ENCODE measurements at regions not wholly inside any gene's neighbourhood (a gene's known extent, or its start where the extent isn't known, plus 50 kb on each side); places are given as distances from the start of the nearest gene placed in this dataset.
A peak's percentile ranks its signal among the peaks of the same experiment; 100 is the strongest.

- DNase-seq = peak; percentile 60
Measured at GRCh38 chr14:25132732-25133422, 82.9 kb upstream of the STXBP6 start.

GRCh38 chr14:25132094-25132493 is 82.1 kb upstream of the STXBP6 start:
- no peak for DNase-seq

DNA sequence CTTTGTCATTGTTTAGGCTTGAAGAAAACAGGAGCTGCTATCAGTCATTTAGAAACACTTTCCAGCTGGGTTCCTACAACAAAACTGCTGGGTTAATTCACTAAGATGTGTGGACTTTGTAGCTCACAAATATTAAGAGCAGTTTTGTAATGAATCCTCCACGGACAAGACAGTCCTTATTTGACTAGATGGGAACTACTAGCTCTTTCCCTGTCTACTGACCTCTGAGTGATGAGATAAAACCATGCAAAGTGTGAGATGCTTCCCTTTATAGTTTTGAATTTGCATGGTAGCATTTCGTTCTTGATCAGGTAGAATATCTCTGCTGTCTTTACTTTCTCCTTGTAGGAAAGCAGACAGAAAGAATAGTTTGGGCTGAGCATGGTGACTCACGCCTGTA is 72.9 kb upstream of the STXBP6 start:
- no peak for DNase-seq

DNA sequence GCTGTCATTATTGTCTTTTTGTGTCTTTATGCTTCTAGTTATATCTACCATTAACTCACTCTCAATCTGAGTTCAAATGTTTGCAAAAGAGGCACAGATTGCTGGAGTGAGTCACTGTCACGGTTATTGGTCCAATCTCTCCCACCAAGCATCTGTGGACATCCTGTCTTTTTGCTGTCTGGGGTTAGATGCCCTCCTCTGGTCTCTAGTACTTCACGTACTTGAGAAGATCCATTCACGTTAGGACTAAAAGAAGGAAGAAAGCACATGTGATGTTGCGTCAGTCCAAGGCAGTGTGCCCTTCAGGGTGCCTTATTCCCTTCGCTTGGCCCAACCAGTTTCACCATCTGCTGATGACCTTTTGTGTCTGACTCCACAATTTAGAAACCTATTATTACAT is 72.3 kb upstream of the STXBP6 start:
- DNase-seq = no peak

GRCh38 chr14:25121337-25122129 is 71.6 kb upstream of the STXBP6 start:
- DNase-seq = no peak

DNA sequence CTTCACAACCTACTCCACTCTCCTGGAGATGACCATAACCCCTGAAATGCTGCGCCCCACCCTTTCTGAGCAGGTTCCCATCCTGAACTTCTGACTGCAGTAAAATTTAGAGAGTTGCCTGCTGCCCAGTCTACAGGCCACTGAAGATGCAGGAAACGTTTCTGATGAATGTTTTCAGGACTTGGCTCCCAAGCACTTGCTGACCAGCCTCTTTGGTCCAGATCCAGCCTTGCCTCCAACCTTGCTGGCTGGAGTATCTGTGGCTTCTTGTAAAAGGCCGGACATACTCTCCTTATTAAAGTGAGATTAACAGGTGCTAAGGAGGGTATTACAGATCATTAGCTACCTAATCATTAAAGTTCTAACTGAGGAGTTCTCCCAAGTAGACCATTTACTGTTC is 70.3 kb upstream of the STXBP6 start:
- DNase-seq = no peak

GRCh38 chr14:25118671-25119070 is 68.7 kb upstream of the STXBP6 start:
- no peak for DNase-seq

DNA sequence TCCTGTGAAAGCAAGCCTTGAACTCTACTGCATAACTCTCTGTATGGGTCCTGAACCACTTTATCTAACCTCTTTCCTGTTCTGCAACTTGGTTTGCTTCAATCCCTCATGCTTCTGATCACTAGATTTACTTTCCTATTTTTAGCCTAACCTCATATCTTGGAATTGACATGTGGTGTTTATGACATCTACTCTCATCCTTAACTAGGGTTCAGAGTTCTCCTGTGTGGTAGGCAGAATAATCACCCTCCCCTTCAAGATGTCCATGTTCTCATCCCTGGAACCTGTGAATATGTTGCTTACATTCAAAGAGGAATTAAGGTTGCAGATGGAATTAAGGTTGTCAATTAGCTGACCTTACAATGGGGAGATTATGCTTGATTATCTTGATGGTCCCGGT is 67.4 kb upstream of the STXBP6 start:
- no peak for DNase-seq

DNA sequence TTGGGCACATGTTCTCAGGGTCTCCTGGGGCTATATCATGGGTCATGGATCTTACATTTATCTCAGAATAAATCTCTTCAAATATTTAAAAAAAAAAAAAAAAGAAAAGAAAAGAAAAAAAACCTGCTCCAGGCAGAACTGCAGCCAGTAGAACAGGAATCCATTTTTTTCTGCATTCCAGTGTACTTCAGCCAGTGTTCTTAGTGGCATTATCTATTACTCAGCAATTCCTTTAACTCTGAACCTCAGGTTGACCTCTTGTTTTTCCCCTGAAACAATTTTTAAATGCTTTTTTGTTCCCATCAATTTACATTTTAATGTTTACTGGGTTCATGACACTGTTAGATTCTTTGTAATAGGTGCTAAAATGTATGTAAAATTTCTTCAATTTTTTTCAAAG is 66.7 kb upstream of the STXBP6 start:
- DNase-seq = no peak

DNA sequence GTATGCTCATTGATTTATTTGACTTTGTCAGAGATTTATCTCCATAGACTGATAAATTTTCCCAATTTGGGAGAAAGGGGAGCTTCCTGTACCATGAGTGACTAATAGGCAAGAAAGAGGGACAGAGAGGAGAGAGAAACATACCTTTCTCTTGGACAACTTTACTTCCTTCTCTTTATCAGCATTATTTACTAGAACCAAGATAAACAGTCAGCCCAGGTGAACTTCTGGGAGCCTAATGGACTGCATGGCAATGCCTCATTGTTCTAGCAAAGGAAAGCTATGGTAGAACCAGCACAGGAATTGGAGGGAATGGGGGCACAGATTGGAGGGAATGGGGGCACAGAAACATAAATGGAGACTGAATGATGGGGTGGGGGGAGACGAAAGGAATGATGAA is 63.4 kb upstream of the STXBP6 start:
- DNase-seq = no peak

DNA sequence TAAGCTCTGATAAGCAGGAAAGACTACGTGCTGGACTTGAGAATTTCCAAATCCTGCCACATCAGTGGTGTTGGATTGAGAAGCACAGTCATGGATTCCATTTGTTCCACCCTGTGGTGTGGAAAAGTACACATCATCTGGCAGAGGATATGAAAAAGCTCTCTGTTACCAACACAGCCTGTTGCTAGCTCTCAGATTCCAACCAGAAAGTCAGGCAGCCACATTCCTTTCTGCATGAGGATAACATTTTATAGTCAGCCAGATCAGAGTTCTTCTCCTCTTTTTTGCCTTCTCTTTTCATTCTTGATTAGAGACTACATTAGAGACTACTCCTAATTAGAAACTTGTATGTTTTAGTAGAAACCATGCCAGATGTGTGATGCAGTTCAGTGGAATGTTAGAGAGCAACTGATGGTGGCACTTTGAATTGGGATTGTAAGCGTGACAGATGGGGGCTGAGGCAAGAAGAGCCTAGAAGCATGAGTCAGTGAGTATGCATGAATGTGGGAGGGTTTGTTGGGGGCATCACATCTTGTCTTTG is 61.2 kb upstream of the STXBP6 start:
- DNase-seq = no peak

DNA sequence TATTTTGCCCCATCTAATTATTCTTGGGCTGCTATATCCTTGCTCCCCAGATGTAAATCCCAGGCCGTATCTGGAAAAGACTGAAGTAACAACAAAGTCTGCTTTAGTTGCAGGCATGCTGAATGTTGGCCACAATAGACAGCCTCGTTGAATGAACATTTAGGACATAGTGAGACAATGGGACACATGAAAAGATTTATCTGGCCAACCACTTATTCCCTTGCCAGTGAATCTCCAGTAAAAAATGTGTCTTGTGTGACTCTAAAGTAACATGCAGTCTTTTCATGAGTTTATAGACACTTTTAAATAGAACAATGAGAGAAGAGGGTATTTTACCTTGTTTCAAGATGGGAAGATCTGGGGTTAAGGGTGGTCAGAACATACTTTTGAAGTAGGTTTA is 60.2 kb upstream of the STXBP6 start:
- no peak for DNase-seq

GRCh38 chr14:25108959-25109358 is 59.0 kb upstream of the STXBP6 start:
- DNase-seq = no peak

- DNase-seq = no peak
Measured at GRCh38 chr14:25108291-25108690, 58.3 kb upstream of the STXBP6 start.

DNA sequence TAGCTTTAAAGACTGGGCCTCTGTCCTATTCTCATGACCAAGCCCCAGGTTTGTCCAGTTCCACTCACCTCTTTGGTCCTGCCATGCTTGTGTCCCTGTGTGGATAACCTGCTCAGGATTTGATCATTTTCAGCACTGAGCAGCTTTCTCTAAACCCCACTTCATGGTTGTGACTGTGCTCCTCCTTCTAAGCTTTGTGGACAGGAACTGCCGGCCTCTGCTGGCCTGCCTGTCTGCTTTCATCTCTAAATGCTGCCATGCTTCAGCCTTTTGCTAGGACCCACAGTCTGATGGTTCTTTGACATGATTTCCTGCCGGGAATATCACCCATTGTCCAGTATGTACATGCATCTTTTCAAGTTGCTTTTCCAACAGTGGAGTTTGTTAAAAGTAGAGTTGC is 53.9 kb upstream of the STXBP6 start:
- no peak for DNase-seq

DNA sequence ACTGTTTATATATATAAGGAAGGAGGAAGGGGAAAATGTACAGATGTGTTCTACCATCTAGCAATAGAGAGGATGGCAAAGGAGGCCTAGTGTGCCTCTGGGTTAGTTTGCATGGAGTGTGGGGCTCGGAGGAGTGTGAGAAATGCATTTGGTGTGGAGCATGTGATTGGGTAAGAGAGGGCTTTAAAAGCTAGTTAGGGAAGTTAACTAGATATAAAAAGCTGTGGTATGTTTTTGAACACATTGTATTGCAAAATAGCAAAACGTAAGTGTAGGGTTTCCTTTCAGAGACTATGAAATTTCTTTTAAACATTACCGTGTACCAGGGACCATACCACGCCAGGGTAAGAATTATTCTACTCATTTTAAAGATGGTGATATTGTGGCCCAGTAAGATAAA is 53.3 kb upstream of the STXBP6 start:
- no peak for DNase-seq

DNA sequence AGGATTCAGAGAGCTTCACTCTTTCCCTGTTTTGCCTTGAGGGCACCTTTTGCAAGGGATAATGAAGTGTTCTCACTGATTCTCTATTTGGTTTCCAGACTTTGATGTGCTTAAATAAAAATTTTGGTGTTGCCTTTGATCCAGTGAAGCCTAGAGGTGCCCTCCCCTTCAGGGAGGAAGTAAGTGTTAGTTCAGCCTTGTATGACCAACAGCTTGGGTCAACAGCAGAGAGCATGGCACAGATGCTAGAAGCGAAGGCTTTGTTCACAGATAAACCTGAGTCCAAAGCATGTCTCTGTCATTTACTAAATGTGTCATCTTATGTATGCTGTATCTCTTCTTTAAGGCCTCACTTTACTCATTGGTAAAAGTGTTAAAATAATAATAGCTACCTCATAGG is 52.8 kb upstream of the STXBP6 start:
- DNase-seq = no peak

GRCh38 chr14:25101276-25101675 is 51.3 kb upstream of the STXBP6 start:
- no peak for DNase-seq
